ENCODE measurements at regions not wholly inside any gene's neighbourhood (a gene's known extent, or its start where the extent isn't known, plus 50 kb on each side); places are given as distances from the start of the nearest gene placed in this dataset.

GRCh38 chr3:144112437-144112836 is 140.8 kb downstream of the DIPK2A start:
- no peak for TF ChIP-seq CTCF (conservative IDR thresholded peaks at IDR 0.05)
- TF ChIP-seq EZH2 (IDR thresholded peaks at IDR 0.05; ENCODE audit: low read depth): no peak

Data from PC-9 (cell line).